GM12878 (cell line): ENCODE measurements at regions not wholly inside any gene's neighbourhood (a gene's known extent, or its start where the extent isn't known, plus 50 kb on each side); places are given as distances from the start of the nearest gene placed in this dataset.

Experiments used
- ATAC-seq: fragments of 200-7000 bp; cut with Tn5 transposase; 3 replicates; pipeline ENCODE4 v1.9.1; 2020; ENCODE audit warnings: mild to moderate bottlenecking, moderate library complexity
- BruUV-seq: library from RNA; stranded (reverse); fragments of 400-500 nt; replicated peaks from 2 replicates; lab custom pipeline; 2021; lab: Mats Ljungman, UMichigan
- CTCF ChIA-PET: fragments of 300-600 bp; sonication (Branson Sonifier 250); formaldehyde crosslinking; extraction: SDS; loops from one replicate; lab custom pipeline; 2021; ENCODE audit warnings: inconsistent platforms; lab: Yijun Ruan, JAX
- POLR2A ChIA-PET: fragments of 350-600 bp; formaldehyde crosslinking; extraction: SDS; loops from one replicate; lab custom pipeline; 2021; ENCODE audit warnings: inconsistent platforms; lab: Charles Lee
- RAD21 ChIA-PET: fragments of 300-600 bp; sonication (Branson Sonifier 250); formaldehyde crosslinking; loops from one replicate; lab custom pipeline; 2023; ENCODE audit warnings: antibody characterized with exemption; ENCODE audit not compliant: unreplicated experiment; lab: Charles Lee
- SMC1A ChIA-PET: fragments of 300-600 bp; sonication (Branson Sonifier 250); formaldehyde crosslinking; loops from one replicate; lab custom pipeline; 2023; ENCODE audit not compliant: unreplicated experiment, uncharacterized antibody; lab: Charles Lee
- DNase-seq: peaks from one replicate; pipeline ENCODE4 v3.0.0-alpha.2; 2011; ENCODE audit warnings: low read depth, low spot score
- FAIRE-seq: peaks from 3 replicates; lab custom pipeline; 2011; peaks lifted over from hg19 to GRCh38; lab: Jason Lieb, UNC
- H2AFZ ChIP-seq: 2 replicates; pipeline ENCODE4 v1.6.0; 2011; ENCODE audit warnings: low read depth, low read length, control low read depth; ENCODE audit not compliant: control insufficient read depth
- H3K27ac ChIP-seq: 2 replicates; pipeline ENCODE4 v1.5.1; 2011; ENCODE audit warnings: control low read depth; ENCODE audit not compliant: control insufficient read depth, insufficient read depth
- H3K27me3 ChIP-seq, 2 experiments: replicated peaks in 1 of 2; 2 replicates each; pipeline versions ENCODE4 v1.6.0 to v1.6.1; 2011; ENCODE audit warnings: low read length in 1 of 2; ENCODE audit not compliant: control insufficient read depth in 2 of 2, insufficient read depth in 2 of 2
- H3K36me3 ChIP-seq, 2 experiments: 2 replicates each; pipeline ENCODE4 v1.5.1; 2011; ENCODE audit warnings: low read length in 1 of 2; ENCODE audit not compliant: control insufficient read depth in 2 of 2, insufficient read depth in 2 of 2
- H3K4me1 ChIP-seq: 2 replicates; pipeline ENCODE4 v1.6.1; 2011; ENCODE audit warnings: mild to moderate bottlenecking, low read length, moderate library complexity, mixed read lengths; ENCODE audit not compliant: control insufficient read depth, insufficient read depth
- H3K4me2 ChIP-seq: 2 replicates; pipeline ENCODE4 v1.6.0; 2011; ENCODE audit warnings: control low read depth; ENCODE audit not compliant: control insufficient read depth, insufficient read depth
- H3K4me3 ChIP-seq: fragments of 200-600 bp; sonication (generic); 2 replicates; pipeline ENCODE4 v1.5.1; 2016
- H3K79me2 ChIP-seq: 2 replicates; pipeline ENCODE4 v1.6.0; 2011; ENCODE audit warnings: low read length; ENCODE audit not compliant: control insufficient read depth, insufficient read depth
- H3K9ac ChIP-seq: 2 replicates; pipeline ENCODE4 v1.8.0; 2011; ENCODE audit warnings: low read length, control low read depth, mixed read lengths; ENCODE audit not compliant: control insufficient read depth, insufficient read depth
- H3K9me3 ChIP-seq: replicated peaks from 3 replicates; pipeline ENCODE4 v1.5.1; 2011; ENCODE audit warnings: mild to moderate bottlenecking, low read length; ENCODE audit not compliant: control insufficient read depth, insufficient read depth
- H4K20me1 ChIP-seq: 2 replicates; pipeline ENCODE4 v1.6.0; 2011; ENCODE audit not compliant: control insufficient read depth, insufficient read depth
- CBX5 ChIP-seq: sonication (generic); IDR thresholded peaks from 2 replicates; pipeline ENCODE4 v1.6.1; 2016; ENCODE audit warnings: low read depth, moderate library complexity, mild to moderate bottlenecking, inconsistent platforms
- CEBPB ChIP-seq, 2 experiments: fragments of 150-350 bp in 1 of 2; IDR thresholded peaks; 2 replicates each; pipeline ENCODE4 v1.6.1; 2012 to 2014; ENCODE audit warnings: low read depth in 2 of 2, low read length in 2 of 2, borderline replicate concordance in 1 of 2, inconsistent platforms in 1 of 2
- CHD2 ChIP-seq: IDR thresholded peaks from 2 replicates; pipeline ENCODE4 v1.6.1; 2011; ENCODE audit warnings: low read depth, low read length, improper control_type of control experiment, borderline replicate concordance
- CREB1 ChIP-seq: IDR thresholded peaks from 2 replicates; pipeline ENCODE4 v1.6.1; 2012; ENCODE audit warnings: low read depth, mild to moderate bottlenecking, inconsistent platforms
- CREM ChIP-seq: IDR thresholded peaks from 2 replicates; pipeline ENCODE4 v1.6.1; 2014; ENCODE audit warnings: antibody characterized with exemption, low read depth
- STAT1 ChIP-seq: fragments of 450-650 bp; conservative IDR thresholded peaks from 2 replicates; pipeline ENCODE4 v1.6.1; 2014; ENCODE audit warnings: antibody characterized with exemption, mild to moderate bottlenecking
- WGBS: methylation state at CpG from one replicate; pipeline ENCODE4 v1.1.6; 2016; ENCODE audit warnings: low lambda C conversion rate; ENCODE audit not compliant: insufficient replicate concordance, insufficient coverage; ENCODE audit errors: missing lambda C conversion rate; 5-methylcytosine and 5-hydroxymethylcytosine counted together
- in situ Hi-C: fragments of 300-500 bp; cut with MboI; formaldehyde crosslinking; loops from 9 replicates; pipeline ENCODE4 v1.14.3; 2018; ENCODE audit warnings: mixed read lengths
- intact Hi-C: fragments of 100-400 bp; cut with micrococcal nuclease; formaldehyde crosslinking; loops from one replicate; pipeline ENCODE4 v1.14.2; 2022; ENCODE audit not compliant: unreplicated experiment
- TF ChIP-seq, protein P1 (sequence below): fragments of 450-650 bp; IDR thresholded peaks from 2 replicates; pipeline ENCODE4 v1.6.1; 2017; ENCODE audit warnings: antibody characterized with exemption, mild to moderate bottlenecking, moderate library complexity
- TF ChIP-seq, protein P2 (sequence below): fragments of 450-650 bp; formaldehyde crosslinking; IDR thresholded peaks from 2 replicates; pipeline ENCODE4 v1.4.0; 2020; ENCODE audit warnings: mild to moderate bottlenecking, moderate library complexity
- TF ChIP-seq, protein P3 (sequence below): IDR thresholded peaks from 2 replicates; pipeline ENCODE4 v1.6.1; 2011; ENCODE audit warnings: mild to moderate bottlenecking, low read depth, low read length, moderate library complexity; ENCODE audit not compliant: insufficient replicate concordance

DNA sequence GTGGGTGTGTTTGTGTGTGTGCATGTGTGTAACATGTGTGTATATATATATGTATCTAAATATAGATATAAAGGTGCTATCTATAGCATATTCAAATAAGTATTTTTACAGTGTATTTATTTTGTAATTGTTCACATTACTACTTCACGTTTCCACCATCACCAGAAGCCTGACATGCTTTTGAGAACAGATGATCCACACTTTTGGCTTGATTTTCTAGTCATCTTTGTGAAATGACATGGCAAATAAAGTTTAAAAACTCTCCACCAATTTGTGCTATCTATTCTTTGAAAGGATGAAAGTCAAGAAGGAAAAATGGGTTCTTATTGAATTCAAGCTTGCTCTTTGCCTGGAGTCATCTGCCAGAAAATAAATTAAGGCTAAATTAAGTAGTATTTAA is 294.0 kb upstream of the AKR1E2 start:
- ATAC-seq = no peak
- POLR2A ChIA-PET = no interaction called here
- intact Hi-C loops = no loop called here

More for the DNA sequence above, 294.0 kb upstream of the AKR1E2 start:
- no peaks in the 10 kb centered on the region for H3K9me3 ChIP-seq
- no peaks in the 10 kb centered on the region for H3K27me3 ChIP-seq
- RAD21 ChIA-PET = no interaction called here
- no peaks in the 10 kb centered on the region for H3K79me2 ChIP-seq
- no peaks in the 10 kb centered on the region for H3K4me1 ChIP-seq
- H4K20me1 ChIP-seq = no peaks in the 10 kb centered on the region
- TF ChIP-seq, protein P1, sequence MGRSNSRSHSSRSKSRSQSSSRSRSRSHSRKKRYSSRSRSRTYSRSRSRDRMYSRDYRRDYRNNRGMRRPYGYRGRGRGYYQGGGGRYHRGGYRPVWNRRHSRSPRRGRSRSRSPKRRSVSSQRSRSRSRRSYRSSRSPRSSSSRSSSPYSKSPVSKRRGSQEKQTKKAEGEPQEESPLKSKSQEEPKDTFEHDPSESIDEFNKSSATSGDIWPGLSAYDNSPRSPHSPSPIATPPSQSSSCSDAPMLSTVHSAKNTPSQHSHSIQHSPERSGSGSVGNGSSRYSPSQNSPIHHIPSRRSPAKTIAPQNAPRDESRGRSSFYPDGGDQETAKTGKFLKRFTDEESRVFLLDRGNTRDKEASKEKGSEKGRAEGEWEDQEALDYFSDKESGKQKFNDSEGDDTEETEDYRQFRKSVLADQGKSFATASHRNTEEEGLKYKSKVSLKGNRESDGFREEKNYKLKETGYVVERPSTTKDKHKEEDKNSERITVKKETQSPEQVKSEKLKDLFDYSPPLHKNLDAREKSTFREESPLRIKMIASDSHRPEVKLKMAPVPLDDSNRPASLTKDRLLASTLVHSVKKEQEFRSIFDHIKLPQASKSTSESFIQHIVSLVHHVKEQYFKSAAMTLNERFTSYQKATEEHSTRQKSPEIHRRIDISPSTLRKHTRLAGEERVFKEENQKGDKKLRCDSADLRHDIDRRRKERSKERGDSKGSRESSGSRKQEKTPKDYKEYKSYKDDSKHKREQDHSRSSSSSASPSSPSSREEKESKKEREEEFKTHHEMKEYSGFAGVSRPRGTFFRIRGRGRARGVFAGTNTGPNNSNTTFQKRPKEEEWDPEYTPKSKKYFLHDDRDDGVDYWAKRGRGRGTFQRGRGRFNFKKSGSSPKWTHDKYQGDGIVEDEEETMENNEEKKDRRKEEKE = no peak
- TF ChIP-seq CHD2 (no peak), CREB1 (no peak), CEBPB (IDR thresholded peaks at IDR 0.05; ENCODE audit: borderline replicate concordance in 1 of 2, low read depth in 2 of 2, low read length in 2 of 2) (no peak), STAT1 (no peak), CBX5 (no peak), CREM (no peak)
- TF ChIP-seq, protein P2, sequence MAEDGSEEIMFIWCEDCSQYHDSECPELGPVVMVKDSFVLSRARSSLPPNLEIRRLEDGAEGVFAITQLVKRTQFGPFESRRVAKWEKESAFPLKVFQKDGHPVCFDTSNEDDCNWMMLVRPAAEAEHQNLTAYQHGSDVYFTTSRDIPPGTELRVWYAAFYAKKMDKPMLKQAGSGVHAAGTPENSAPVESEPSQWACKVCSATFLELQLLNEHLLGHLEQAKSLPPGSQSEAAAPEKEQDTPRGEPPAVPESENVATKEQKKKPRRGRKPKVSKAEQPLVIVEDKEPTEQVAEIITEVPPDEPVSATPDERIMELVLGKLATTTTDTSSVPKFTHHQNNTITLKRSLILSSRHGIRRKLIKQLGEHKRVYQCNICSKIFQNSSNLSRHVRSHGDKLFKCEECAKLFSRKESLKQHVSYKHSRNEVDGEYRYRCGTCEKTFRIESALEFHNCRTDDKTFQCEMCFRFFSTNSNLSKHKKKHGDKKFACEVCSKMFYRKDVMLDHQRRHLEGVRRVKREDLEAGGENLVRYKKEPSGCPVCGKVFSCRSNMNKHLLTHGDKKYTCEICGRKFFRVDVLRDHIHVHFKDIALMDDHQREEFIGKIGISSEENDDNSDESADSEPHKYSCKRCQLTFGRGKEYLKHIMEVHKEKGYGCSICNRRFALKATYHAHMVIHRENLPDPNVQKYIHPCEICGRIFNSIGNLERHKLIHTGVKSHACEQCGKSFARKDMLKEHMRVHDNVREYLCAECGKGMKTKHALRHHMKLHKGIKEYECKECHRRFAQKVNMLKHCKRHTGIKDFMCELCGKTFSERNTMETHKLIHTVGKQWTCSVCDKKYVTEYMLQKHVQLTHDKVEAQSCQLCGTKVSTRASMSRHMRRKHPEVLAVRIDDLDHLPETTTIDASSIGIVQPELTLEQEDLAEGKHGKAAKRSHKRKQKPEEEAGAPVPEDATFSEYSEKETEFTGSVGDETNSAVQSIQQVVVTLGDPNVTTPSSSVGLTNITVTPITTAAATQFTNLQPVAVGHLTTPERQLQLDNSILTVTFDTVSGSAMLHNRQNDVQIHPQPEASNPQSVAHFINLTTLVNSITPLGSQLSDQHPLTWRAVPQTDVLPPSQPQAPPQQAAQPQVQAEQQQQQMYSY (CRISPR knock-in tag) = no peak
- TF ChIP-seq, protein P3, sequence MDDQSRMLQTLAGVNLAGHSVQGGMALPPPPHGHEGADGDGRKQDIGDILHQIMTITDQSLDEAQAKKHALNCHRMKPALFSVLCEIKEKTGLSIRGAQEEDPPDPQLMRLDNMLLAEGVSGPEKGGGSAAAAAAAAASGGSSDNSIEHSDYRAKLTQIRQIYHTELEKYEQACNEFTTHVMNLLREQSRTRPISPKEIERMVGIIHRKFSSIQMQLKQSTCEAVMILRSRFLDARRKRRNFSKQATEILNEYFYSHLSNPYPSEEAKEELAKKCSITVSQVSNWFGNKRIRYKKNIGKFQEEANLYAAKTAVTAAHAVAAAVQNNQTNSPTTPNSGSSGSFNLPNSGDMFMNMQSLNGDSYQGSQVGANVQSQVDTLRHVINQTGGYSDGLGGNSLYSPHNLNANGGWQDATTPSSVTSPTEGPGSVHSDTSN = no peak
- WGBS = 0% methylated on average over 1 of the region's 1 CpG
- FAIRE-seq = no peak
- CTCF ChIA-PET = no interaction called here
- SMC1A ChIA-PET = no interaction called here
- no peaks in the 10 kb centered on the region for H3K36me3 ChIP-seq
- no peak overlapping the region for H3K27ac ChIP-seq
- no peak overlapping the region for H3K4me2 ChIP-seq
- H3K4me3 ChIP-seq = no peak overlapping the region
- H3K9ac ChIP-seq = no peak overlapping the region
- BruUV-seq = no TSS peak
- no peak for DNase-seq
- no peak overlapping the region for H2AFZ ChIP-seq
- in situ Hi-C loops = no loop called here
